ENCODE measurements at regions not wholly inside any gene's neighbourhood (a gene's known extent, or its start where the extent isn't known, plus 50 kb on each side); places are given as distances from the start of the nearest gene placed in this dataset.

- Histone ChIP-seq H3K27ac (ENCODE audit: low read length) (no peak overlapping the region), H3K4me3 (ENCODE audit: low read length) (no peak overlapping the region), H3K27me3 (ENCODE audit: low read length) (no peaks in the 10 kb centered on the region), H2AFZ (ENCODE audit: low read length) (no peak overlapping the region), H3K9ac (ENCODE audit: low read length) (no peak overlapping the region), H3F3A (ENCODE audit: low read length, unreplicated experiment) (no peaks in the 10 kb centered on the region), H3K9me3 (ENCODE audit: low read length) (peaks cover 38% of the 10 kb centered on the region), H3K4me2 (ENCODE audit: low read length) (no peak overlapping the region), H4K20me1 (ENCODE audit: low read length) (no peaks in the 10 kb centered on the region), H3K4me1 (ENCODE audit: insufficient read depth, low read length) (no peaks in the 10 kb centered on the region), H3K9me2 (replicated peaks; ENCODE audit: low read length) (no peaks in the 10 kb centered on the region), H3K36me3 (ENCODE audit: low read depth, low read length) (no peaks in the 10 kb centered on the region), H3K79me2 (ENCODE audit: low read length) (no peaks in the 10 kb centered on the region)
- intact Hi-C loops (cut with micrococcal nuclease), result no loop called here
- BruUV-seq (replicated peaks), result no TSS peak
- DNase-seq (no peak), ATAC-seq (no peak)
- ChIA-PET CTCF (no interaction called here), POLR2A (ENCODE audit: unreplicated experiment) (no interaction called here)
- TF ChIP-seq CTCF (conservative IDR thresholded peaks at IDR 0.05; ENCODE audit: low read depth, low read length) (no peak), EZH2 (IDR thresholded peaks at IDR 0.05; ENCODE audit: low read length, unreplicated experiment) (no peak), EZH2phosphoT487 (IDR thresholded peaks at IDR 0.05; ENCODE audit: borderline replicate concordance, low read length) (no peak)
Measured at GRCh38 chr11:82059505-82059904, 674.2 kb downstream of the FAM181B start.

DNA sequence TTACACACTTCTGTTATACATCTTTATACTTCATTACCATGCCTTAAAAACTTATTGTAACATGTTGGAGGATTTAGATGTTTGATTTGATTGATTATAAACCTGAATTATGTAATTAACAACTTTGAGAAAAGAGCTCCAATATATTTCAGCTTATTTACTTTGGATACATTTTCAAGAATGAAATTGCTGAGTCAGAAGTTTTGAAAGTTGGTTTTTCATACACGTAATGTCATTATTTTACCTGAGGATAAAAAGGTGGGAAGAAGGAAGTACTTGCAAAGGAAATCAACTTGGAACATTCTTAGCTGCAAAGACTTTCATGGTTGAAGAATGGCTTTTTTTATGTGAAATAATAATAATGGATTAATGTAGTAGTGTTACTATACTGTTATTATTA, 677.2 kb downstream of the FAM181B start:
- TF ChIP-seq CTCF (conservative IDR thresholded peaks at IDR 0.05; ENCODE audit: low read depth, low read length) (no peak), EZH2phosphoT487 (IDR thresholded peaks at IDR 0.05; ENCODE audit: borderline replicate concordance, low read length) (no peak), EZH2 (IDR thresholded peaks at IDR 0.05; ENCODE audit: low read length, unreplicated experiment) (no peak)
- no TSS peak for BruUV-seq (replicated peaks)
- H3K9me3 ChIP-seq (ENCODE audit: low read length), result peaks cover 39% of the 10 kb centered on the region
- H3K4me3 ChIP-seq (ENCODE audit: low read length), result no peak overlapping the region
- no peaks in the 10 kb centered on the region for H3K79me2 ChIP-seq (ENCODE audit: low read length)
- H3K27me3 ChIP-seq (ENCODE audit: low read length), result no peaks in the 10 kb centered on the region
- H2AFZ ChIP-seq (ENCODE audit: low read length), result no peak overlapping the region
- no peaks in the 10 kb centered on the region for H3F3A ChIP-seq (ENCODE audit: low read length, unreplicated experiment)
- no peaks in the 10 kb centered on the region for H3K36me3 ChIP-seq (ENCODE audit: low read depth, low read length)
- no peak for DNase-seq
- H3K27ac ChIP-seq (ENCODE audit: low read length), result no peak overlapping the region
- no peak for ATAC-seq
- no peaks in the 10 kb centered on the region for H3K4me1 ChIP-seq (ENCODE audit: insufficient read depth, low read length)
- no peak overlapping the region for H3K4me2 ChIP-seq (ENCODE audit: low read length)
- H3K9ac ChIP-seq (ENCODE audit: low read length), result no peak overlapping the region
- no peaks in the 10 kb centered on the region for H4K20me1 ChIP-seq (ENCODE audit: low read length)
- no peaks in the 10 kb centered on the region for H3K9me2 ChIP-seq (replicated peaks; ENCODE audit: low read length)
- CTCF ChIA-PET, result no interaction called here
- intact Hi-C loops (cut with micrococcal nuclease), result no loop called here
- POLR2A ChIA-PET (ENCODE audit: unreplicated experiment), result no interaction called here

- ChIA-PET CTCF (no interaction called here), POLR2A (ENCODE audit: unreplicated experiment) (no interaction called here)
- H3K36me3 ChIP-seq (ENCODE audit: low read depth, low read length), result no peaks in the 10 kb centered on the region
- H3K4me3 ChIP-seq (ENCODE audit: low read length), result no peak overlapping the region
- H3K4me2 ChIP-seq (ENCODE audit: low read length), result no peak overlapping the region
- intact Hi-C loops (cut with micrococcal nuclease), result no loop called here
- no peaks in the 10 kb centered on the region for H3K27me3 ChIP-seq (ENCODE audit: low read length)
- no peaks in the 10 kb centered on the region for H3F3A ChIP-seq (ENCODE audit: low read length, unreplicated experiment)
- H2AFZ ChIP-seq (ENCODE audit: low read length), result no peak overlapping the region
- H3K9me3 ChIP-seq (ENCODE audit: low read length), result peaks cover 35% of the 10 kb centered on the region; the same call in 1 of the 2 replicates
- no peaks in the 10 kb centered on the region for H3K4me1 ChIP-seq (ENCODE audit: insufficient read depth, low read length)
- H3K9me2 ChIP-seq (replicated peaks; ENCODE audit: low read length), result no peaks in the 10 kb centered on the region
- no TSS peak for BruUV-seq (replicated peaks)
- DNase-seq, result no peak
- H3K79me2 ChIP-seq (ENCODE audit: low read length), result no peaks in the 10 kb centered on the region
- H4K20me1 ChIP-seq (ENCODE audit: low read length), result no peaks in the 10 kb centered on the region
- TF ChIP-seq EZH2phosphoT487 (IDR thresholded peaks at IDR 0.05; ENCODE audit: borderline replicate concordance, low read length), result no peak
- ATAC-seq, result no peak
- H3K9ac ChIP-seq (ENCODE audit: low read length), result no peak overlapping the region
- H3K27ac ChIP-seq (ENCODE audit: low read length), result no peak overlapping the region
Measured at GRCh38 chr11:82049199-82049598, 684.5 kb downstream of the FAM181B start.

Data from PC-3 (cell line).